Left lung (tissue), 4 donors: ENCODE measurements at regions not wholly inside any gene's neighbourhood (a gene's known extent, or its start where the extent isn't known, plus 50 kb on each side); places are given as distances from the start of the nearest gene placed in this dataset.

Source experiments
- ATAC-seq: fragments of 200-7000 bp; cut with Tn5 transposase; one replicate; pipeline ENCODE4 v1.9.1; 2020; ENCODE audit warnings: moderate library complexity
- DNase-seq, 4 donors: peaks; one replicate each; pipeline ENCODE4 v3.0.0-alpha.2; 2013 to 2020
- H3K27ac ChIP-seq, 2 donors: fragments of 200-600 bp; sonication (generic) in 1 of 2; one replicate each; pipeline versions ENCODE4 v1.5.0 to v1.8.0; 2020 to 2021
- H3K27me3 ChIP-seq, 2 donors: fragments of 200-600 bp; sonication (generic) in 1 of 2; one replicate each; pipeline versions ENCODE4 v1.5.0 to v1.8.0; 2020 to 2021
- H3K36me3 ChIP-seq, 2 donors: fragments of 200-600 bp; sonication (generic) in 1 of 2; one replicate each; pipeline versions ENCODE4 v1.5.0 to v1.8.0; 2020 to 2021
- H3K4me1 ChIP-seq, 2 donors: fragments of 200-600 bp; one replicate each; pipeline ENCODE4 v1.8.0; 2021
- H3K4me3 ChIP-seq, 2 donors: fragments of 200-600 bp; sonication (generic) in 1 of 2; one replicate each; pipeline versions ENCODE4 v1.5.0 to v1.8.0; 2020 to 2021; ENCODE audit warnings: mild to moderate bottlenecking in 1 of 2
- H3K9me3 ChIP-seq, 2 donors: fragments of 200-600 bp; sonication (generic) in 1 of 2; one replicate each; pipeline versions ENCODE4 v1.5.0 to v1.8.0; 2020 to 2021
- CTCF ChIP-seq, 2 donors: fragments of 200-600 bp; sonication (generic) in 1 of 2; IDR thresholded peaks; one replicate each; pipeline versions ENCODE4 v1.5.0 to v1.8.0; 2021; ENCODE audit warnings: antibody characterized with exemption in 2 of 2
- intact Hi-C, 2 donors: fragments of 100-400 bp; cut with DNase I; formaldehyde crosslinking; loops; one replicate each; pipeline versions ENCODE4 v1.11.2 to v1.14.2; 2022
- donor health status: DM: no; HTN: yes; CAD: no.
- donor health status: DM: no; HTN: no; CAD: no.

DNA sequence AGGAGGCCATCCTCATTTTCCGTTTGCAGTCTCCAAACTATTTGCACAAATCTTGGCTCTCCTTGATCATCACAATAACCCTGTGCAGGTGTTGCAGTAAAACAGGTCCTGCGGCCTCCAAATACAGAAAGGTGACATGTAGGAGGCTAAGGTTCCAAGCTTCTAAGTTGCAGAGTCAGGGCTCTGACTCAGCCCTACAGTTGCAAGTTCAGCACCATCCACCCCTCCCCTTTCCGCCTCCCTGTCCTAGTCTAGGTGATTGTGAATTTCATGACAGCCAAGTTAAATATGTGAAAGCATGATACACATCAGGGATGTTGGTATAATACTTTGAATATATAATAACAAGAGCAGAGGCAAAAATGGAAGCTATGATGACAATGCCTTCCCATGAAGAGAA lies 317.3 kb upstream of the CDH4 start:
- Histone ChIP-seq H3K9me3 (no peaks in the 10 kb centered on the region), H3K27ac (no peak overlapping the region), H3K27me3 (no peaks in the 10 kb centered on the region), H3K36me3 (no peaks in the 10 kb centered on the region), H3K4me3 (no peak overlapping the region), H3K4me1 (no peaks in the 10 kb centered on the region)
- no peak for TF ChIP-seq CTCF (IDR thresholded peaks at IDR 0.05)
- ATAC-seq (no peak), DNase-seq (no peak)
- intact Hi-C loops = no loop called here

DNA sequence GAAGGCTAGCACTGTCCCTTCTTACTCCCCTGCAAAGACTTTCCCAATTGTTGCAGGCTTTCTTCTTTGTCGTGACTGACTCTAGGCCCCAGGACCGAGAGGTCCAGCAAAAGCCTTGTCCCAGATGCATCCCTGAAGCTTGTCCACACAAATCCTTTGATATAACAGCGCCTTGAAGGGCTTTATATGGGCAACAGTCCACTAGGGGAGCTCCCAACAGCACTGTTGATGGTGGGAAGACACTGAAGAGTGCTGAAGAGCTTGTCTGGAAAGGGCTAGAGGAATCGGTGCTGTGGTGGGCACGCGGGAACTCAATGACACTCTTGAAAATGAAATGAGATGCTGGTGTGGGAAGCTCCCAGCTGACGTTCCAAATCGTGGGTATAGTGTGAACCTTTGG lies 316.1 kb upstream of the CDH4 start:
- Histone ChIP-seq H3K4me3 (no peak overlapping the region), H3K4me1 (no peaks in the 10 kb centered on the region), H3K27me3 (no peaks in the 10 kb centered on the region), H3K9me3 (no peaks in the 10 kb centered on the region), H3K36me3 (no peaks in the 10 kb centered on the region), H3K27ac (no peak overlapping the region)
- DNase-seq (no peak), ATAC-seq (no peak)
- no peak for TF ChIP-seq CTCF (IDR thresholded peaks at IDR 0.05)
- intact Hi-C loops = no loop called here

DNA sequence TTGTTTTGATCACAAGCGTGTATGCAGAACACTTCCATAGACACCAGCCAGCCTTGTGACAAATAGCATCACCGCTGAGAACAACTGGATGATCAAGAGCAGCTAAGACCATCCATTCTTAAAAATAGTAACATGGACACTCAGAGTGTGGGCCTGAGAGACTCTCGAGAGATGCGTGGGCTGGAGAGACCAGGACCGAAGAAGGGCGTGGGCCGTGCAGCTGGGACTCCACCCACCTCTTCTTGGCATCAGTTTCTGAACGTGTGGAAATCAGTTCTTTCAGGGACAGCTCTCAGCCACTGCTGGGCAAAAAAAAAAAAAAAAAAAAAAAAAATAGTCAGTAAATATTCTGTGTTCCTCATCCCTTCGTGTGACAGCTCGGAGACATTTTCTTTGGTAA lies 314.5 kb upstream of the CDH4 start:
- no peak for DNase-seq
- no peak for TF ChIP-seq CTCF (IDR thresholded peaks at IDR 0.05)
- Histone ChIP-seq H3K27ac (no peak overlapping the region), H3K27me3 (no peaks in the 10 kb centered on the region), H3K36me3 (no peaks in the 10 kb centered on the region), H3K4me3 (no peak overlapping the region), H3K9me3 (no peaks in the 10 kb centered on the region), H3K4me1 (no peaks in the 10 kb centered on the region)
- no peak for ATAC-seq
- intact Hi-C loops = no loop called here

- no peak for TF ChIP-seq CTCF (IDR thresholded peaks at IDR 0.05)
- no peak overlapping the region for H3K4me3 ChIP-seq
- H3K27me3 ChIP-seq = no peaks in the 10 kb centered on the region
- no peak overlapping the region for H3K27ac ChIP-seq
- no peaks in the 10 kb centered on the region for H3K4me1 ChIP-seq
- H3K36me3 ChIP-seq = no peaks in the 10 kb centered on the region
- no peaks in the 10 kb centered on the region for H3K9me3 ChIP-seq
- DNase-seq = no peak
- no peak for ATAC-seq
- intact Hi-C loops = no loop called here
These were observed 310.7 kb upstream of the CDH4 start for GRCh38 chr20:60941379-60941778.

DNA sequence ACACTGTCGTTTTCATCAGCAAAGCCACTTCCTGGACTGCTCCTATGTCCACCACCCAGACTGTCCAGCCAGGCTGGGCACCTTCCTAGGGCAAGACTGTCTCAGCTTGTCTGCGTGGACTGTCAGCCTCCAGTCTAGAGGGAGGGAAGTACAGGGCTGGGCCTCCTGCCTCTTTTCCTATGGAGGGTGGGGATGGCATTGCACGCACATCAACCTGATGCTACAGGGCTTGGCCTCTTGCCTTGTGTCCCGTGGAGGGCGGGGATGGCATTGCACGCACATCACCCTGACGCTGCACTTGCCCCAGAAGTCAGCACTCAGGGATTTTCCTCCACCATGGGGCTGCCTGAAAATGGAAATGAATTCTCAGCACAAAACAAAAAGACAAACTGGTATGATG lies 304.2 kb upstream of the CDH4 start:
- Histone ChIP-seq H3K4me3 (no peak overlapping the region), H3K9me3 (no peaks in the 10 kb centered on the region), H3K36me3 (no peaks in the 10 kb centered on the region), H3K4me1 (no peaks in the 10 kb centered on the region), H3K27me3 (no peaks in the 10 kb centered on the region), H3K27ac (no peak overlapping the region)
- DNase-seq (no peak), ATAC-seq (no peak)
- no peak for TF ChIP-seq CTCF (IDR thresholded peaks at IDR 0.05)
- intact Hi-C loops = no loop called here
